RWPE1 (cell line): ENCODE measurements at regions not wholly inside any gene's neighbourhood (a gene's known extent, or its start where the extent isn't known, plus 50 kb on each side); places are given as distances from the start of the nearest gene placed in this dataset.
"Not testable (repeated sequence)": the region's sequence is repeated elsewhere in the genome, so short reads cannot be mapped to it uniquely, and the experiment has no call there.

Source experiments
- CTCF ChIA-PET: fragments of 350-600 bp; sonication (Branson Sonifier 250); formaldehyde crosslinking; extraction: SDS; loops from one replicate; lab custom pipeline; 2021; lab: Yijun Ruan, JAX
- POLR2A ChIA-PET: fragments of 400-600 bp; formaldehyde crosslinking; extraction: SDS; loops from one replicate; lab custom pipeline; 2020; ENCODE audit warnings: antibody characterized with exemption; ENCODE audit not compliant: low non-redundant PET; lab: Yijun Ruan, JAX
- DNase-seq: peaks from one replicate; pipeline ENCODE4 v3.0.0; 2012; ENCODE audit warnings: low spot score
- H3K27ac ChIP-seq: fragments of 450-650 bp; 2 replicates; pipeline ENCODE4 v1.5.1; 2017
- TF ChIP-seq, protein P1 (sequence below): fragments of 450-650 bp; conservative IDR thresholded peaks from 2 replicates; pipeline ENCODE4 v1.5.1; 2017; ENCODE audit warnings: low read depth, mild to moderate bottlenecking

DNA sequence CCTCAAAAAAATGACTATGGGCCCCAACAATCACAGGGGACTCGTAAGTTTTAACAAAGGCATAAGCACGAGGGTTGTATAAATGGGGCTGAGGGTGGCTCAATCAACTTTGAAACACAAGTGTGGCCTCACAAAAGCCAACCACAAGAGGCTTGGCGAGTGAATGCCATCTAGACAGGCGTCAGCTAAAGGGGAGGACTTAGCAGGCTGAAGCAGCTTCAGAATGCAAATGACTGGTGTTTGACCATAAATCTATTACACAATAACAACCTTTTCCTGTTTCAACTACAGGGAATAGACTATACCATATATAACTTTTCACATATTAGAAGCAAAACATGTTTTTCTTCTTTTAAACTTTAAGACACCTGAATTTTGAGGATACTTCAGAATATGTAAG, 777.9 kb downstream of the FSCB start:
- CTCF ChIA-PET: no interaction called here
- POLR2A ChIA-PET: no interaction called here

DNA sequence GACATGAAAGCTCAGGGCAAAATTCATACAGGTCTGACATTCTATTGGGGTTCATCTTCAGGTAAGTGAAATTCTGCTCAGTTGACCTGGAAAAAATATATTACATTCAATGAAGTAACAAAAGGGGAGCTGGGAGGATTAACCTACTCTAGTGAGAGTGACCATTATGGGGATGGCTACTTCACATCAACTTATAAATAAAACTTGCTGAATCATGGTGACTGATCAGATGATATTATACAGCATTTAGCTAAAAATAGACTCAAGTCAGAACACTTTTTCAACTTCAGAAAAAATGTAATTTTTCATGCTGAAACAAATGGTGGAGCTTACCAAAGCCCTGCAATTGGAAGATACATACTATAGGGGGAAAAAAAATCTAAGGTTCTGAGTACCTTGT, 800.2 kb downstream of the FSCB start:
- H3K27ac ChIP-seq: no peak overlapping the region
- DNase-seq: no peak
- POLR2A ChIA-PET: no interaction called here
- CTCF ChIA-PET: interaction anchor here (0.6 kb wide), 1 partner anchor 444 kb away, joined by 3 read pairs; no protein-coding TSS in a partner anchor
- TF ChIP-seq, protein P1, sequence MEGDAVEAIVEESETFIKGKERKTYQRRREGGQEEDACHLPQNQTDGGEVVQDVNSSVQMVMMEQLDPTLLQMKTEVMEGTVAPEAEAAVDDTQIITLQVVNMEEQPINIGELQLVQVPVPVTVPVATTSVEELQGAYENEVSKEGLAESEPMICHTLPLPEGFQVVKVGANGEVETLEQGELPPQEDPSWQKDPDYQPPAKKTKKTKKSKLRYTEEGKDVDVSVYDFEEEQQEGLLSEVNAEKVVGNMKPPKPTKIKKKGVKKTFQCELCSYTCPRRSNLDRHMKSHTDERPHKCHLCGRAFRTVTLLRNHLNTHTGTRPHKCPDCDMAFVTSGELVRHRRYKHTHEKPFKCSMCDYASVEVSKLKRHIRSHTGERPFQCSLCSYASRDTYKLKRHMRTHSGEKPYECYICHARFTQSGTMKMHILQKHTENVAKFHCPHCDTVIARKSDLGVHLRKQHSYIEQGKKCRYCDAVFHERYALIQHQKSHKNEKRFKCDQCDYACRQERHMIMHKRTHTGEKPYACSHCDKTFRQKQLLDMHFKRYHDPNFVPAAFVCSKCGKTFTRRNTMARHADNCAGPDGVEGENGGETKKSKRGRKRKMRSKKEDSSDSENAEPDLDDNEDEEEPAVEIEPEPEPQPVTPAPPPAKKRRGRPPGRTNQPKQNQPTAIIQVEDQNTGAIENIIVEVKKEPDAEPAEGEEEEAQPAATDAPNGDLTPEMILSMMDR: no peak

More for the DNA sequence above, 777.9 kb downstream of the FSCB start:
- no peak for DNase-seq
- H3K27ac ChIP-seq: no peak overlapping the region
- TF ChIP-seq, protein P1: no peak

- DNase-seq, CTCF ChIA-PET, H3K27ac ChIP-seq, POLR2A ChIA-PET: not testable (repeated sequence)
These were observed 808.4 kb downstream of the FSCB start for GRCh38 chr14:43698561-43699284.

DNA sequence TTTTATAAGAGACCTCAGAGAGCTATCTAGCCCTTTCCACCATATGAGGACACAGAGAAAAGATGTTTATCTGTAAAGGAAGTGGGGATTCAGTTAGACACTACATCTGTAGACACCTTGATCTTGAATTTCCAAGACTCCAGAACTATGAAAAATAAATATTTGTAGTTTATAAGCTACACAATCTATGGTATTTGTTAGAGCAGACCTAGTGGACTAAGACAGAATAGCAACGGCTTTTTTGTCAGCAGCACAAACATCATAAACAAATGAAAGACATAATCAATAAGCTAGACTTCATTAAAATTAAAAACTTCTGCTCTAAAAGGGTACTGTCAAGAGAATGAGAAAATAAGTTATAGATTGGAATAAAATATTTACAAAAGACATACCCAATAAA, 810.1 kb downstream of the FSCB start:
- ChIA-PET CTCF (no interaction called here), POLR2A (no interaction called here)
- no peak overlapping the region for H3K27ac ChIP-seq
- TF ChIP-seq, protein P1: no peak
- no peak for DNase-seq

GRCh38 chr14:43692706-43693105, 814.4 kb downstream of the FSCB start:
- DNase-seq: no peak
- ChIA-PET POLR2A (no interaction called here), CTCF (no interaction called here)

GRCh38 chr14:43687921-43688320, 819.2 kb downstream of the FSCB start:
- ChIA-PET POLR2A (no interaction called here), CTCF (no interaction called here)
- DNase-seq: peak; percentile 31
- TF ChIP-seq, protein P1: no peak
- H3K27ac ChIP-seq: no peak overlapping the region

More at GRCh38 chr14:43692706-43693105, 814.4 kb downstream of the FSCB start:
- no peak overlapping the region for H3K27ac ChIP-seq
- TF ChIP-seq, protein P1: no peak

GRCh38 chr14:43677581-43677980, 829.5 kb downstream of the FSCB start:
- CTCF ChIA-PET: interaction anchor here (0.7 kb wide), 1 partner anchor 671 kb away, joined by 4 read pairs; no protein-coding TSS in a partner anchor
- H3K27ac ChIP-seq: no peak overlapping the region
- DNase-seq: no peak
- TF ChIP-seq, protein P1: no peak
- POLR2A ChIA-PET: no interaction called here
